ENCODE measurements at regions not wholly inside any gene's neighbourhood (a gene's known extent, or its start where the extent isn't known, plus 50 kb on each side); places are given as distances from the start of the nearest gene placed in this dataset.

DNA sequence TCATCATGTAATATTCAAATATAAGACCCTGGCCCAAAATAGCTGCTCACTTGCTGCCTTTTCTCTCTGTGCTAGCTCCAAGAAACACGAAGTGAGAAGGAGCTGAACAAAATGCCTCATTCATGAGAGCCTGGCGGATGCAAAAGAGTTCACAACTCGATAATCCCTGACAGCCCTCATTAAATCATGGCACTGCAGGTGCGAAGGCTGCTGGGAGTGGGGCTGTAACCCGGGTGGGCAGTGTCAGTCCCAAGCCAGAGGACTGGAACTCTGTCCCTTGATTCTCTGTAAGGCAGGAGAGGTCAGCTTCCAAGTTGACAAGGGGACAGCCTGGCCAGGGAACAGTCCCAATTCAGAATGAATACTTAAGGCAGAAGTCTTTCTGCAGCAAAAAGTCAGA is 318.5 kb downstream of the CDC5L start:
- Mint-ChIP-seq H3K4me3 (no peak overlapping the region), H3K27ac (no peak overlapping the region), H3K4me1 (ENCODE audit: low read depth) (peaks cover 46% of the 10 kb centered on the region), H3K36me3 (ENCODE audit: low read depth) (no peaks in the 10 kb centered on the region), H3K27me3 (no peaks in the 10 kb centered on the region), H3K9me3 (peaks cover 11% of the 10 kb centered on the region)

DNA sequence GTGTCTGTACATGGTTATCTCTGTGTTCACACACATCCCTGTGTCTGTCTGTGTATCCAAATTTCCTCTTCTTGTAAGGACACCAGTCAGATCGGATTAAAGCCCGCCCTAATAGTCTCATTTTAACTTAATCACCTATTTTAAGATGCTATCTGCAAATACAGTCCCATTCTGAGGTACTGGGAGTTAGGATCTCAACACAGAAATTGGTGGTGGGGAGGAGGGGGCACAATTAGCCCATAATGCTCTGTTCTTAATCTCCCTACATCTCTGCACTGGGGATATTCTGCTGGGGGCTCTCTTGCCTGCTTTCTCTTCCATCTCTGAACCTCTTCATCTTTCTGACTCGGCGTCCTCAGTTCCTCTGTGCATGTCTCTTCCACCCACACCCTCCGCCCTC is 320.7 kb downstream of the CDC5L start:
- Mint-ChIP-seq H3K4me3 (no peak overlapping the region), H3K27me3 (no peaks in the 10 kb centered on the region)

DNA sequence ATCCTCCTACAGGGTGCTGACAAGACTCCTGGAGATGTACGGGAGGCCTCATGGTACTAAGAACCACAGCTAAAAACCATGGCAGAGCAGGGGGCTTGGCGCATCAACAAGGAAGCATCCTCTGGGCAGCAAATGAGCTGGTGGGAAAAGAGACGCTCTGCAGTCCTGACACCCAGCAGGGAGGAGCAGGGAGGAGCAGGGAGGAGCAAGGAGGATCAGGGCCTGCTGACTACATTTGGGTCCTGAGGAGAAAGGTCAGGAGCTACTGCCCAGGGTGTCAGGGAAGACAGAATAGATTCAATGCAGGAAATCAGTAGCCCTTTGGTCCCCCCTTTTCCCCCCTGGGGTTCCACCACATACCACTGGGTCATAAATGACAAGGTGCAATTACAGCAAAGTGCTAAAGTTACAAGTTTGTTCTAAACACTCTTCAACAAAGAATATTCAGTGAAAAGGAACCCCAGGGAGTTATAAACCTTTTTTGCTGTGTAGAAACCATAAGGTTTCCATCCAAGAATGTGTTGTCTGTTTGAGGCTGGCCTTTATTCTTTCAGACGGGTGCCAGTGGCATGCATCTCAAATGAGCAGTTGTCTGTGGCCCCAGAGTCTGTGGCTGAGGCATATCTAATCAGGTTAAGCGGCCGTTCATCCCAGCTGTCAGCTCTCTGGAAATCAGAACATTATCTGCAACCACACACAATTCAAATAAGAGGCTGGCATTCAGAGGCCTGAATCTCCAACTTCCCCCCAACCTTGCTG is 325.0 kb downstream of the CDC5L start:
- Mint-ChIP-seq H3K9me3 (peaks cover 8% of the 10 kb centered on the region), H3K36me3 (ENCODE audit: low read depth) (no peaks in the 10 kb centered on the region), H3K27me3 (no peaks in the 10 kb centered on the region), H3K27ac (no peak overlapping the region), H3K4me1 (ENCODE audit: low read depth) (peaks cover 12% of the 10 kb centered on the region), H3K4me3 (no peak overlapping the region)

More for the DNA sequence above, 320.7 kb downstream of the CDC5L start:
- Mint-ChIP-seq H3K27ac (no peak overlapping the region), H3K36me3 (ENCODE audit: low read depth) (no peaks in the 10 kb centered on the region), H3K4me1 (ENCODE audit: low read depth) (peaks cover 28% of the 10 kb centered on the region), H3K9me3 (peaks cover 11% of the 10 kb centered on the region)

DNA sequence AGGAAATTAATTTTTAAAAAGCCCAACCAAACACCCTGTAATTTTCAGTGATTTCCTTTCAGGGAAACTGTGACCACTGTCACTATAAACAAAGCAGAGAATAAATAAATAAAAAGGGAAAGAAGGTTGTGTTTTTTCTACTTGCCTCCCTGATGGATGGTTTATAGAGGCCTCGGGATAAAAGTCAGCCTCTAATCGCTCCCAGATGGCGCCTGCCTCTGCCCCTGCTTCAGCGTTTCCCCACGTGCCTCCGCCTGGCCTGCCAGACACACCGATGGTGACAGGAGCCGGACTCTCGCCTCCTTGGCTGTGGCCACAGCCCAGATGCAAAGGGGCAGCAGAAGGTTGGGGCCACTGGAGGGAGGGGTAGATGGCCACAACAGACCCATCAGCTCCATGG is 327.7 kb downstream of the CDC5L start:
- Mint-ChIP-seq H3K27me3 (no peaks in the 10 kb centered on the region), H3K9me3 (no peaks in the 10 kb centered on the region), H3K4me3 (no peak overlapping the region), H3K27ac (no peak overlapping the region), H3K36me3 (ENCODE audit: low read depth) (no peaks in the 10 kb centered on the region), H3K4me1 (ENCODE audit: low read depth) (no peaks in the 10 kb centered on the region)

DNA sequence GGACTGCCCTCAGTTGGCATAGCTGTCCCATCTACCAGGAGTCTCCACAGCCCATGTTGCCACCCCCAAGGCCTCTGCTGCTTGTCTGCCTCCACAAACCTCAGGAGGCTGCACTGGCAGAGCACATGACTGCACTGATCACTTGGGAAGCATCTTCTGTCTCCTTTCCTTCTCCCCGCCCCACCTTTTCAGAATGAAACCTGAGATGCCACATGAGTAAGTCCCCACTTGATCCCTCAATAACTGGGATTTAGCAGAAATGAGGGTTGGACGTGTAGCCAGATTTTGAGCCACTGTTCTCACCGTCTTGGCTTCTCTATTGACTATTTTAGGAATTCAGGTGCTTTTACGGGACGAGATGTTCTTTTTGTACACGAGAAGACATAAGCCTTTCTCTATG is 328.4 kb downstream of the CDC5L start:
- Mint-ChIP-seq H3K36me3 (ENCODE audit: low read depth) (no peaks in the 10 kb centered on the region), H3K9me3 (no peaks in the 10 kb centered on the region), H3K4me3 (no peak overlapping the region), H3K27me3 (no peaks in the 10 kb centered on the region), H3K4me1 (ENCODE audit: low read depth) (no peaks in the 10 kb centered on the region), H3K27ac (no peak overlapping the region)

DNA sequence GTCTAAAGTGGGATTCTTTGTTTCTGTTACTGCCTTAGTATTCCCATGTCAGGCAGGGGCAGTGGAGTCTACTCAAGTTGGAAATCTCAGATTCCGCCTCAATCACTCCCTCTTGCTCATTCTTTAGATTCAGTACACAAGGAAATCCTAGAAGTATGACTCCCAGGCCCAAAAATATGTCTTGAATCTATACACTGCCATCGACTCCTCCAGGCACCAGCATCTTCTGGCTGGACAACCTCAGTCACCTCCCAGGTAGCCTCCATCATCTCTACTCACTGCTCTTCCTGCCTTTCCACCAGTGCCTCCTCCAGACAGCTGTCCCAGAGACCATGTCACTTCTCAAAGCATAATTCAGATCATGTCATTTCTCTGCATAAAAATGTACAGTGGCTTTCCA is 329.9 kb downstream of the CDC5L start:
- Mint-ChIP-seq H3K9me3 (no peaks in the 10 kb centered on the region), H3K36me3 (ENCODE audit: low read depth) (no peaks in the 10 kb centered on the region), H3K27me3 (no peaks in the 10 kb centered on the region), H3K4me1 (ENCODE audit: low read depth) (no peaks in the 10 kb centered on the region), H3K4me3 (no peak overlapping the region), H3K27ac (no peak overlapping the region)

DNA sequence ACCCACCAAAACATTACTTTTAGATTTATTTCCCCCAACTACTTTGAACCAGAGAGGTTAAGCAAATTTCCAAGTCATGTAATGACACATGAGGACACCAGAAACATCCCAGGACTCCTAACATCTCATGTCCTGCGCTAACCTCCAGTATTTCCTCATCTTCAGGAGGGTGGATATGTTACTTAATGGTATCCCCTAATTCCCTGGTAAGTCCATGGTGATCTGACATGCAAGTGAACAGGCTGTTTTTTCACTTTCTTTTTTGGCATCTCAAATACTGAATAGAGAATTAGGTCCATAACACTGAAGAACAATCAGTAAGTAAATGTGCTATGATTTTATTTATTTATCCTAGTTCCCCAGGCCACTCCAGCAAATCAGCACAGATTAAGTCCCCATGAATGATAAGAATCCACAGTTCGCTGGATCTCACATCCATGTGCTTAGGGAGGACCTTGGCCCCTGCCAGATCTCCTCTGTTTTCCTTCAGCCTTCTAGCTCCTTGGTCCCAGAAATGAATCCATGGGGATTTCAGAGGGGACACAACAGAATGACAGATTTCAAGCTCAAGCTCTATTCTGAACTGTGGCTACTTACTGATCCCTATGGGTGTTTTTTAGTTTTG is 334.6 kb downstream of the CDC5L start:
- no peaks in the 10 kb centered on the region for H3K9me3 Mint-ChIP-seq
- H3K4me1 Mint-ChIP-seq (ENCODE audit: low read depth), result no peaks in the 10 kb centered on the region
- no peak overlapping the region for H3K4me3 Mint-ChIP-seq

GRCh38 chr6:44722736-44723135 is 335.2 kb downstream of the CDC5L start:
- Mint-ChIP-seq H3K27me3 (no peaks in the 10 kb centered on the region), H3K9me3 (no peaks in the 10 kb centered on the region), H3K27ac (no peak overlapping the region)

More for the DNA sequence above, 334.6 kb downstream of the CDC5L start:
- no peaks in the 10 kb centered on the region for H3K27me3 Mint-ChIP-seq
- no peaks in the 10 kb centered on the region for H3K36me3 Mint-ChIP-seq (ENCODE audit: low read depth)
- H3K27ac Mint-ChIP-seq, result no peak overlapping the region

GRCh38 chr6:44723439-44724197 is 336.1 kb downstream of the CDC5L start:
- no peak overlapping the region for H3K27ac Mint-ChIP-seq
- no peaks in the 10 kb centered on the region for H3K36me3 Mint-ChIP-seq (ENCODE audit: low read depth)
- H3K4me1 Mint-ChIP-seq (ENCODE audit: low read depth), result no peaks in the 10 kb centered on the region
- H3K9me3 Mint-ChIP-seq, result no peaks in the 10 kb centered on the region
- H3K27me3 Mint-ChIP-seq, result no peaks in the 10 kb centered on the region
- no peak overlapping the region for H3K4me3 Mint-ChIP-seq

More at GRCh38 chr6:44722736-44723135, 335.2 kb downstream of the CDC5L start:
- Mint-ChIP-seq H3K36me3 (ENCODE audit: low read depth) (no peaks in the 10 kb centered on the region), H3K4me1 (ENCODE audit: low read depth) (no peaks in the 10 kb centered on the region), H3K4me3 (no peak overlapping the region)

- H3K27me3 Mint-ChIP-seq, result no peaks in the 10 kb centered on the region
- no peak overlapping the region for H3K27ac Mint-ChIP-seq
- no peaks in the 10 kb centered on the region for H3K9me3 Mint-ChIP-seq
- no peaks in the 10 kb centered on the region for H3K36me3 Mint-ChIP-seq (ENCODE audit: low read depth)
- no peak overlapping the region for H3K4me3 Mint-ChIP-seq
- no peaks in the 10 kb centered on the region for H3K4me1 Mint-ChIP-seq (ENCODE audit: low read depth)
Measured at GRCh38 chr6:44725070-44725469, 337.6 kb downstream of the CDC5L start.

DNA sequence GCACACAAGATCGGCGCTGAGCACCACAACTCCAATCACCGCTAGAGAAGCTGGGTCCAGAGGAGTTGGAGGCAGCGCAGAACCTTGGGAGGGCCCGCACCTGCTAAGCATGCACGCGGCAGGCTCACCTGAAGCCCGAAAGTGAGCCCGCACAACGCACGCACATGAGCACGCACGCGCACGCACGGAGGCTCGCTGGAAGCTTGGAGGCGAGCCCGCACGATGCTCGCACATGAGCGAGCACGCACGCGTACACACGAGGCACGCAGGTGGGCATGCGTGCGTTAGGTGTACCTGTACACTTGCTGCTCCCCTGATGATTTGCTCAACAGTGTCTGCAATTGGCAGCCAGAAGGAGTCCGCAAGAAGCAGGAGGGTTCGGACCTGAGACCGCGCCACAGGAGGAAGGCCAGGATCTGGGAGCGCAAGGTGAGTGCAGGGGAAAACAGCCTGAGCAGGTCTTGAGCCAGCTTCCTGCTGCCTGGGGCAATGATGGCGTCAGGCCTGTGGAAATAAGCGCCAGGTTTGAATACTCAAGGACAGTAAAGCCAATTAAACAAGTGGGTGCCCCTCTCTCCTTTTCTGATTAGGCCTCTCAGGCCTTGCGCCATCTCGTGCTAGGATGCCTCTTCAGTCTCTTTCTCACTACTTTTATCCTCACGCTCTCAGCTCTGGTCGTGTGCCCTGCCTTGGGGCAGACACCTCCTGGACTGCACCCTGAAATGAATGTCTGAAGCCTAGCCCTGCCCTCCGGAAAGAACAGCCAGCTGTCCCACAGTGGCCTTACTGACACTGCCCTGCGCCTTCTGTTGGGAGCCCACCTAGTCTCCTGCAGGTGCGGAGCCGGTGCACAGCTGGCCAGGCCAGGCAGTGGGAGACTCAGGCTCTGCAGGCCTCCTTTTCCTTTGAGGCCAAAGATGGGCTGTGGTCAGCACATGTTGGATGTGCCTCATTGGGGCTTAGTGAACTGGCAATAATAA is 340.4 kb downstream of the CDC5L start:
- Mint-ChIP-seq H3K36me3 (ENCODE audit: low read depth) (no peaks in the 10 kb centered on the region), H3K9me3 (no peaks in the 10 kb centered on the region), H3K4me1 (ENCODE audit: low read depth) (no peaks in the 10 kb centered on the region), H3K27ac (no peak overlapping the region), H3K27me3 (no peaks in the 10 kb centered on the region), H3K4me3 (no peak overlapping the region)

DNA sequence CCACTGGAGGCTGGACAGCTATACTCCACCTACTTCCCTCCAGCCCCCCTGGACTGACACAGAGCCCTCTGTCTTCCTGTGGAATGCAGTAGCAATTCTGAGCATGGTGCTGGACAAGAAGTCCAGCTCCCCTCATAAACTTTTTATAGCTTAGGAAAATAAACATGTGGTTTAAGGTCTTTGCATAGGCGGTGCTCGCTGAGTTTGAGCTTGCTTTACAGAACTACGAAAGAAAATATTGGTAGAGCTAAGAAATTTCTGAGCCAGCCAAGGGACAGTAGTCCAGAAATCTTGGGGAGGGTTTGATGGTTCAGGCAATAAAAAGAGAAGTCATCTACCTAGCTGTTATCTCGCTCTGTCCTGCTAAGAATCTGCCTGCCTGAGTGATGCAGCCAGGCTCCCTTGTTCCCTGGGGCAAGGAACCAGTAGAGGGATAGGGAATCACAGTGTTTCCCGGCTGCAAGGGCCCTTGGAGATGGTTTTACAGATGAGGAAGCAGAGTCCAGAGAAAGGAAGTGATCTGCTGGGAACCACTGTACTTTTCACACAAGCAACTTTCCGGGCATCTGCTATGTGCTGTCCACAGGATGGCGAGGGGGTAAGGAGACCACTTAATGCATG is 343.4 kb downstream of the CDC5L start:
- H3K4me3 Mint-ChIP-seq, result no peak overlapping the region
- no peaks in the 10 kb centered on the region for H3K36me3 Mint-ChIP-seq (ENCODE audit: low read depth)
- H3K4me1 Mint-ChIP-seq (ENCODE audit: low read depth), result peaks cover 13% of the 10 kb centered on the region
- no peaks in the 10 kb centered on the region for H3K9me3 Mint-ChIP-seq
- no peak overlapping the region for H3K27ac Mint-ChIP-seq
- no peaks in the 10 kb centered on the region for H3K27me3 Mint-ChIP-seq

- no peak overlapping the region for H3K27ac Mint-ChIP-seq
- H3K27me3 Mint-ChIP-seq, result no peaks in the 10 kb centered on the region
Measured at GRCh38 chr6:44731485-44732095, 344.1 kb downstream of the CDC5L start.

DNA sequence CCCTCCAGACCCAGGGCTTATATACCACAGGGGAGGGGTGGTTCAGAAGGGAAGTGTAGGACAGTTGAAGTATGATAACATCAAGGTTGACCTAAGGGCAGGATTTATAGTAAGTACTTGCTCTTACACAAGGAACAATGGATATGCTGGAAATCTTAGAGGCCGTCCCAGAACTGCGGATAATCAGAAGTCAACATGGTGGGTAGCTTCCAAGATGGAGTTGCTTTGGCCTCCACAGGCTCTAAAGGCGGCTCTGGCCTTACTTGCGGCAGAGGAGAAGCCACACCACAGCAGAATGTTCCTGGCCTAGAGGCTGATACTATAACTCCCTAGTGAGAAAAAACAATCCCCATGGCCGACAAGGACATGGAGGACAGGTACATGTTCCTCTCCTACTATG is 344.7 kb downstream of the CDC5L start:
- no peaks in the 10 kb centered on the region for H3K27me3 Mint-ChIP-seq
- H3K36me3 Mint-ChIP-seq (ENCODE audit: low read depth), result no peaks in the 10 kb centered on the region
- no peak overlapping the region for H3K27ac Mint-ChIP-seq
- peaks cover 17% of the 10 kb centered on the region for H3K4me1 Mint-ChIP-seq (ENCODE audit: low read depth)
- H3K9me3 Mint-ChIP-seq, result no peaks in the 10 kb centered on the region
- no peak overlapping the region for H3K4me3 Mint-ChIP-seq

More at GRCh38 chr6:44731485-44732095, 344.1 kb downstream of the CDC5L start:
- no peaks in the 10 kb centered on the region for H3K9me3 Mint-ChIP-seq
- peaks cover 17% of the 10 kb centered on the region for H3K4me1 Mint-ChIP-seq (ENCODE audit: low read depth)
- no peaks in the 10 kb centered on the region for H3K36me3 Mint-ChIP-seq (ENCODE audit: low read depth)
- no peak overlapping the region for H3K4me3 Mint-ChIP-seq

All from stimulated activated naive CD8-positive, alpha-beta T cell treated with anti-CD3 and anti-CD28 coated beads, Interleukin-15, Interleukin-2, amounts not matched to agents 100 ng/mL and 50 ng/mL, for 24 hours (primary cell).